Osteocyte (in vitro differentiated cells): ENCODE measurements at regions not wholly inside any gene's neighbourhood (a gene's known extent, or its start where the extent isn't known, plus 50 kb on each side); places are given as distances from the start of the nearest gene placed in this dataset.
"Not testable (repeated sequence)": the region's sequence is repeated elsewhere in the genome, so short reads cannot be mapped to it uniquely, and the experiment has no call there.

Experiments used
- DNase-seq: peaks from one replicate; pipeline ENCODE4 v3.0.0; 2021; ENCODE audit warnings: mixed read lengths; ENCODE audit not compliant: unreplicated experiment; ENCODE audit errors: extremely low spot score
- H3K27ac Mint-ChIP-seq: one replicate; pipeline ENCODE4 v1.8.0; 2021; ENCODE audit warnings: mild to moderate bottlenecking, mixed read lengths; ENCODE audit not compliant: unreplicated experiment
- H3K27me3 Mint-ChIP-seq: one replicate; pipeline ENCODE4 v1.8.0; 2021; ENCODE audit warnings: mixed read lengths; ENCODE audit not compliant: unreplicated experiment
- H3K36me3 Mint-ChIP-seq: one replicate; pipeline ENCODE4 v1.8.0; 2021; ENCODE audit warnings: mixed read lengths; ENCODE audit not compliant: unreplicated experiment
- H3K4me1 Mint-ChIP-seq: one replicate; pipeline ENCODE4 v1.8.0; 2021; ENCODE audit warnings: mixed read lengths; ENCODE audit not compliant: unreplicated experiment
- H3K4me3 Mint-ChIP-seq: one replicate; pipeline ENCODE4 v1.8.0; 2021; ENCODE audit warnings: mild to moderate bottlenecking, moderate library complexity, mixed read lengths; ENCODE audit not compliant: unreplicated experiment
- H3K9me3 Mint-ChIP-seq: one replicate; pipeline ENCODE4 v1.8.0; 2021; ENCODE audit warnings: mixed read lengths; ENCODE audit not compliant: unreplicated experiment
- TF ChIP-seq, protein P1 (sequence below): fragments of 200-600 bp; sonication (generic); IDR thresholded peaks from 2 replicates; pipeline ENCODE4 v1.5.0; 2021; ENCODE audit warnings: antibody characterized with exemption, mild to moderate bottlenecking, moderate library complexity

DNA sequence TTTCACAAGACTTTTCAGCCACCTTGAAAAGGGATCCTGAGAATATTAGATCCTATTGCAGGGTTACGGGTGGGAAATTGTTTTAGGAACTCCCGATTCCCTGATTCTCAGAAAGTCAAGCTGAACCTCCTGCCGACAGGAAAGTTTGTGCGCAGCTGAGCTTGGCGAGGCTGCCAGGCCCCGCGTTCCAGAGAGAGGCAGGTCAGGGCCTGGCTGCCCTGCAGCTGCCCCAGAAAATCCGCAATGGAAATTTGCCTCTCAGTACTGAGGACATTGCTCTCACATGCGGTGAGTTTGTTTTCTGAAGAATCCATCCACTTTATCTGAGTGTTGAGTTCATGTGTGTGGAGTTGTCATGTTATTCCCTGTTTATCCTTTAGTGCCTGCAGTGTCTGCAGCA is 144.2 kb downstream of the RTP5 start:
- Mint-ChIP-seq H3K27ac (no peak overlapping the region), H3K27me3 (peaks cover 8% of the 10 kb centered on the region), H3K4me1 (no peaks in the 10 kb centered on the region), H3K36me3 (no peaks in the 10 kb centered on the region), H3K9me3 (no peaks in the 10 kb centered on the region), H3K4me3 (no peak overlapping the region)
- no peak for DNase-seq
- TF ChIP-seq, protein P1, sequence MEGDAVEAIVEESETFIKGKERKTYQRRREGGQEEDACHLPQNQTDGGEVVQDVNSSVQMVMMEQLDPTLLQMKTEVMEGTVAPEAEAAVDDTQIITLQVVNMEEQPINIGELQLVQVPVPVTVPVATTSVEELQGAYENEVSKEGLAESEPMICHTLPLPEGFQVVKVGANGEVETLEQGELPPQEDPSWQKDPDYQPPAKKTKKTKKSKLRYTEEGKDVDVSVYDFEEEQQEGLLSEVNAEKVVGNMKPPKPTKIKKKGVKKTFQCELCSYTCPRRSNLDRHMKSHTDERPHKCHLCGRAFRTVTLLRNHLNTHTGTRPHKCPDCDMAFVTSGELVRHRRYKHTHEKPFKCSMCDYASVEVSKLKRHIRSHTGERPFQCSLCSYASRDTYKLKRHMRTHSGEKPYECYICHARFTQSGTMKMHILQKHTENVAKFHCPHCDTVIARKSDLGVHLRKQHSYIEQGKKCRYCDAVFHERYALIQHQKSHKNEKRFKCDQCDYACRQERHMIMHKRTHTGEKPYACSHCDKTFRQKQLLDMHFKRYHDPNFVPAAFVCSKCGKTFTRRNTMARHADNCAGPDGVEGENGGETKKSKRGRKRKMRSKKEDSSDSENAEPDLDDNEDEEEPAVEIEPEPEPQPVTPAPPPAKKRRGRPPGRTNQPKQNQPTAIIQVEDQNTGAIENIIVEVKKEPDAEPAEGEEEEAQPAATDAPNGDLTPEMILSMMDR: no peak

DNA sequence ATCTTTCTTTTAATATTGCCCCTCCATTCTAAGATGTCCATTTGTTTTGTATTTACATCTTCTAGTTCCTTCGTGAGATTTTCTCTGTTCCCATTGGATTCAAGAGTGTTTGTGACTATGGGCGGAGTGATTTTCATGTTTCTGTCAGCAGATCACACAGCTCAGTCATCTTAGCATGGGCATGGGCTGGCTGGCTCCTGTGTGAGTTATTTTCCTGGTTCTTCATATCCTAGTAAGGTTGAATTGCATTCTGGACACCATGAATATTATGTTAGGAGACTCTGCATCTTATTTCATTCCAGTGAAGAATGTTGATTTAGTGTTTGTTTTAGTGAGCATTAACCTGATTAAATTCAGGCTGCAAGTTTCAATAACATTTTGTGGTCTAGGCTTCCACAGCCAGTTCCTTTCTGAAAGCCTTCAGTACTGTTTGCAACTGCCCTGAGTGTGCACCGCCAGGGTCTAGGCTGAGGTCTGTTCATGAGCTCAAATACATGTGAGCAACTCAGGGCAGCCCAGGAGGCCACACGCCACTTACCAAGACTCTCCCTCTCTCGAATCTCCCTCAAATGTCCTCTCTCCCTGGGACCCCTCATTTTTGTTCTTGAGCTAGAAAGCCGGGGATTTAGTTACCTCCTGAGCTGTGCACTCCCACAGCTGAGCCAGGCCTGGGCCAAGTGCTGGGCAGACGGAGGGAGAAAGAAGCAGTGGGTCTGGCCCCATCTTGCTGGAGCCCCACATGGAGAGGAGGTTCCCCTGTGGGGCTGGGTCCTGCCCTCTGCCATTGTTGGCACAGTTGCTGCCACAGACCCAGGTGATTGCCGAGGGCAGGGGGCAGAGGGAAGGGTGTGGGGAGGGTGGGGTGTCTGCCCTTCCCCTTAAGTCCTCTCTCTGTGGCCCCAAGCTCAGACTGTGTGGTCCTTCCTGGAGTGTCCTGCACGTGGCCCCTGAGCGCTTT is 145.9 kb downstream of the RTP5 start:
- DNase-seq: no peak
- H3K4me3 Mint-ChIP-seq: no peak overlapping the region
- H3K27ac Mint-ChIP-seq: no peak overlapping the region
- TF ChIP-seq, protein P1: no peak
- H3K36me3 Mint-ChIP-seq: no peaks in the 10 kb centered on the region
- H3K9me3 Mint-ChIP-seq: no peaks in the 10 kb centered on the region
- H3K27me3 Mint-ChIP-seq: peaks cover 10% of the 10 kb centered on the region
- no peaks in the 10 kb centered on the region for H3K4me1 Mint-ChIP-seq

DNA sequence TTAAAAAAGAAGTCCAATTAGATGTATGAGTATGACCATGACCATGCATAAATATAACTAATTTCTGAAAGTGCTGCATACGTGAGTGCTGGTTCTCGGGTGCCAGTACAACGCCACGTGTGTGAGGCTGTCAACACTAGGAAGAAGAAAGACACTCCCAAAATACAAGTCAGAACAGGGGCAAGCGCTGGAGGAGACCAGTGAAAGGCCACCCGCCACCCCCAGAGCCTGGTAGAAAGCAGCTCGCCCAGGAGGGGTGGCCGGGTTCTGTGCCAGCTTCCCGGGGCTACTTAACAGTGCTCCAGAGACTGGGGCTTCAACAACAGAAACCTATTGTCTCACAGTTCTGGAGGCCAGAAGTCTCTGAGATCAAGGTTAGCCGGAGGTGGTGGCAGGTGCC is 147.6 kb downstream of the RTP5 start:
- H3K4me3 Mint-ChIP-seq: no peak overlapping the region
- no peak overlapping the region for H3K27ac Mint-ChIP-seq
- TF ChIP-seq, protein P1: no peak
- no peaks in the 10 kb centered on the region for H3K9me3 Mint-ChIP-seq
- H3K36me3 Mint-ChIP-seq: no peaks in the 10 kb centered on the region
- no peak for DNase-seq
- H3K27me3 Mint-ChIP-seq: peaks cover 15% of the 10 kb centered on the region
- no peaks in the 10 kb centered on the region for H3K4me1 Mint-ChIP-seq

DNA sequence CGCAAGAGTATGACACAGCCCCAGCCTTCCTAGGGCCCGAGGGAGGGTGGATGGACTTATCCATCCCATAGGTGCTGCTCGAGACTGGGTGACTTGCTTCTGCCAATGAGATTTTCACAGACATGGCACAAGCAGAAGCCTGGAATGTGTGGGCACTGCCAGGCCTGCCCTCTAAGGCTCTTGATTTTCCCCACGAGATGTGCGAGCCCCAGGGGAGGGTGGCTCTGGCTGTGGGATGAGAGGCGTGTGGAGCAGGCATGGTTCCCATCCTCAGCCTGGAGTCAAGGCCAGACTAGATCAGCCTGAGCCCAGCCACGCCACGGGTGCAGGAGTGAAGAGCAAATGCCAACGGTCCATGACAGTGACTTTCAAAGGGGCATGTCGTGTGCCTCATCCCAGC is 148.9 kb downstream of the RTP5 start:
- H3K27ac Mint-ChIP-seq, DNase-seq, H3K4me3 Mint-ChIP-seq, H3K9me3 Mint-ChIP-seq, H3K36me3 Mint-ChIP-seq, H3K4me1 Mint-ChIP-seq: not testable (repeated sequence)
- H3K27me3 Mint-ChIP-seq: peaks cover 22% of the 10 kb centered on the region

DNA sequence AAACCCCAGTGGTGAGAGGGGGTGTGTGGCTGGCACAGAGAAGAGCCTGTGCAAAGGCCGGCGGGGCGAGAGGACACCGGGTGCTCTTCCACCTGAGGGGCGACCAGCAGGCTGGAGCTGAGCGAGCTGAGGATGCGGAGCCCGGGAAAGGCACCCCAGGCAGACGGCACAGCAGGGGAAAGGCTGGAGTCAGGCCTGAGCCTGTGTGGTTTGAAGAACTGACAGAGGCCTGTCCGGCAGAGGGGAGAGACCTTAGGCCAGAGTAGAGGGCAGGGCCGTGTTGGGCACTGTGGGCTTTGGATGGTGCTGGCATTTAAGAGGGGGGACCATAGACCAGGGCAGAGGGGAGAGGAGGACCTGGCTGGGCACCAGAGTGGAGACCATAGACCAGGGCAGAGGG is 149.8 kb downstream of the RTP5 start:
- no peaks in the 10 kb centered on the region for H3K36me3 Mint-ChIP-seq
- no peak overlapping the region for H3K4me3 Mint-ChIP-seq
- DNase-seq: no peak
- H3K27ac Mint-ChIP-seq: no peak overlapping the region
- peaks cover 23% of the 10 kb centered on the region for H3K27me3 Mint-ChIP-seq
- H3K9me3 Mint-ChIP-seq: no peaks in the 10 kb centered on the region
- TF ChIP-seq, protein P1: no peak
- no peaks in the 10 kb centered on the region for H3K4me1 Mint-ChIP-seq
